Fibroblast of the conjunctiva (primary cell): ENCODE measurements at regions not wholly inside any gene's neighbourhood (a gene's known extent, or its start where the extent isn't known, plus 50 kb on each side); places are given as distances from the start of the nearest gene placed in this dataset.

Source experiments
- DNase-seq: peaks from one replicate; pipeline ENCODE4 v3.0.0-alpha.2; 2010; ENCODE audit warnings: low read depth

- DNase-seq, result no peak
These were observed 882.9 kb downstream of the RPA4 start for GRCh38 chrX:97766501-97767095.

- no peak for DNase-seq
These were observed 903.6 kb downstream of the RPA4 start for GRCh38 chrX:97787311-97787710.

DNA sequence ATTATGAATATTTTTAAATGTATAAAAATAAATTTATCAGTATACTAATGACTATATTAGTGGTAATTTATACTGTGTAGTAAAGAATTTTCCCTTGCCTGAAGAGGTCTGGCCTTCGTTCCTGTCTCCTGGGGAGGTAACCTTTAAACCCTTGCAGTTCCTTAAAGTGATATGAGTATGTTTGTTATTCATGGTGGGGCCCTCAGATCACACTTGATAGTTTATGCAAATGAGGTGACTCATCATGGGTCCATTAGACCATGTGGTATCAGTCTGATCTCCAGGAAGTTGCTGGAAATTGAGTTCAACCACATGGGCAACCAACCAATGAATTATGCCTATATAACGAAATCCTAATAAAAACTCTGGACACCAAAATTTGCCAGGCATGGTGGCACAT, 904.1 kb downstream of the RPA4 start:
- no peak for DNase-seq

DNA sequence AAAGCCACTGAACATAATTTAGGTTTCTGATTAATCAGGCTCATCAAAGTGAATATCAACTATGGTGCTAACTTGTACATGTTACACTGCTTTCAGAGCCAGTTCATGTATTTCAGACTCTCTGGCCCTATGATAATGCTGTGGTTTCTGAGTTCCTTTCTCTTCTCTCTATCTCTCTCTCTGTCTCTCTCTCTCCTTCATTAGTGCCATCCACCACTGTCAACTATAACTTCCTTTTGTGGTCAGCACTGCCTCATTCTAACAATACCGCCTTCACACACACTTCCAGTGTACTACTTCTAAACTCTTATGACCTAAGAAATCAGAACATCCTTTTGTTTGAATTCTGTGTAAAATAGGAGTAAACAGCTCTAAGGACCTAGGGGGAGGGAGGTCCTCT, 907.1 kb downstream of the RPA4 start:
- no peak for DNase-seq

GRCh38 chrX:97797076-97797475, 913.4 kb downstream of the RPA4 start:
- no peak for DNase-seq

DNA sequence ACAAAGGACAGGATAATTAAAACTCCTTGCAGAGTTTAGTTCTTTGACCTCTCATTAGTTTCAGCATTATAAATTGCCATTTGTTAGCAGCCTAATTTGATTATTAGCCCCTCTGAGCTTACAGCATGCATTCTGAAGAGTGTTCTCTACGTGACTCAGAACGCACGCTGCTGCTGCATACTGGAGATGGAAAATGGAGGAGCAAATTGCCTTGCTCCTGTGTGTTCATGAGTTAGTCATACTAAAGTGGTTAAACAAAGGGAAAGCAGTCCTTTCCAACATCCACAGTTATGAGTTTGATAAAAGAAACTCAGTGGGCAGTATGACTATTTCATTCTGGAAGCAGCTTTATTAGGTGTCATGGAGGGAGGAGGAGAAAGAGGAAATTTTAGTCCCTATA, 922.5 kb downstream of the RPA4 start:
- DNase-seq, result no peak

DNA sequence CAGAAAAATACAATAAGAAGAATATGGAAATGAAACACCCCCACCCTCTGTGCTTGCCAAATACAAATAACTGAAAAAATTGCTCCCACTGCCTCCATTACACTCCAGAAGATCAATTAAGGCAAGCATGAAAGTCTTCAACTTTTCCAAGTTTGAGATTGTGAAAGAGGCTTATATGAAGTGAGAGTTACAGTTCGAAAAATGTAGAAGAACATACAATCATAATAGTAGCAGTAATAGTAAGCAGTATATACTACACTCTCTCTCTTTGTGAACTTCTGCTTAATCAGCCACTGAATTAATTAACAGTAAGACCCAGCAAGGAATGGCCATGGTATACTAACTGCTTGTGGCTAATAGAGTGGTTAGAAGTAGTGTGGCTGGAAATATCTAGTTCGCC, 923.2 kb downstream of the RPA4 start:
- no peak for DNase-seq

DNA sequence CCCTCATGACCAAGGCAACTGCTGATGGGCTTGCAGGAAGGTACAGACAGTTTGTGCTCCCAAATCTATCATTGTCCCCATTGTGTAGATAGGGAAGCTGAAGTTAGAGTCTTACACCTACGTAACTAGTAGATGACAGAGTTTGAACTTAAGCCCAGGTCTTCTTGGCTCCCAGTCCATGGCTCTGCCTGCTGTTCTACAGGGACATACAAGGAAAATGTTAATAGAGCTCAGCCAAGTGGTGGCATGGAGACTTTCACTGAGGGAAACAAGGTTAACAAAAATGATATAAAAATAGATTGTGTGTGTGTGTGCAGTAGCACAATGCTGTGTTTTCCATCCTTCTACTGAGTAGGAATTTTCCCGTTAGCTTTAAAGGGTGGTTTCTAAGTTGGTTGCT, 936.5 kb downstream of the RPA4 start:
- no peak for DNase-seq

GRCh38 chrX:97828471-97828870, 944.8 kb downstream of the RPA4 start:
- no peak for DNase-seq

GRCh38 chrX:97835969-97836368, 952.3 kb downstream of the RPA4 start:
- no peak for DNase-seq

DNA sequence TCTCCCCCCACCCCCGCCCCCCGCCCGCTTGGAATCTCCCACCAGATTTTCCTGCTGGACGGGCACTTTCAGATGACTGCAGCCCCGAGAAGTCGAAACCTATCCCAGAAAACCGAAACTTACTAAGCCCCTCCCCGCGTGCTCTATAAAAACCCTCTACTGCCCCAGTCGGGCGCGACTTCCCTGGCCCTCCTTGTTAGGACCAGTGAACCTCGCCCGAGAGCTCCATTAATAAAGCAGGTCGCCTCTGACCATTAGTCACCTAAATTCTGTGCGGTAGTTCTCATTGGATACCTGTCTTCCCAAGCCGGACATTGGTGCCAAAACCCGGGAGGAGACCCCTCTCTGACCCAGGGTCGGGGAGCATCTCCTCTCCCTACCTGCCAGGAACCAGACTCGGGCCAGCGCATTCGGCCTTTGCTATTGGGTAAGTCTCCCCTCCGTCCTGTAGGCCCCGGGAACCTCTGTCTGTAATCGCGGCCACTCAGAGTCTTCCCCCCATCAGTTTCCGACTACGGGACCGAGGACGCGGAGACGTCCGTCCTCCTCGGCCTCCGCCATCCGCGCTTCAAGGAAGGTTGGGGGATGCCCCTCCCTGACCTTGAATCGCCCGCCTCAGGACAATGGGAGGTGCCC, 958.0 kb downstream of the RPA4 start:
- no peak for DNase-seq

DNA sequence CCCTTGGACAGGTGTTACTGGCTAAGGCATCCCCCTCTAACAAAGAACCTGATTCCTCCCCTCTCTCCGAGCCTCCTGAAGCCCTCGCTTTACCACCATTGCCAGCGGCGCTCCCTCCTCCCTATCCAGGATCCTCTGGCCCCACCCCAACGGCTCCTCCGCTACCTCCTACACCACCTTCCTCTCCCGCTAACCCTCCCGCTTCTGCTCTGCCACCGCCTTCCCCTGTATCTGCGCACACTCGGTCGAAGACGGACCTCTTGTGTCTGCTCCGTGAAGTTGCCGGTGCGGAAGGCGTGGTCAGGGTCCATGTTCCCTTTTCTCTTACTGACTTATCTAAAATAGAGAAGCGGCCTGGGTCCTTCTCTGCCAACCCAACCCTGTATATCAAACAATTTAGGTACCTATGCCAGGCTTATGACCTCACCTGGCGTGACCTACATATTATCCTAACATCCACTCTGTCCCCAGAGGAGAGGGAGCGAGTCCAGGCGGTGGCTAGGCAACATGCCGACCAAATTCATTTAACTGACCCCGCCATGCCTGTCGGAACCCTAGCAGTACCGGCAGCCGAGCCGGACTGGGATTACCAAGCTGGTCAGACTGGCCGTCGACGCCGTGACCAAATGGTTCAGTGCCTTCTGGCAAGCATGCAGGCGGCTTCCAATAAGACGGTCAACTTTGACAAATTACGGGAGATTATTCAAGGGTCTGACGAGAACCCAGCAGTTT, 958.9 kb downstream of the RPA4 start:
- no peak for DNase-seq

DNA sequence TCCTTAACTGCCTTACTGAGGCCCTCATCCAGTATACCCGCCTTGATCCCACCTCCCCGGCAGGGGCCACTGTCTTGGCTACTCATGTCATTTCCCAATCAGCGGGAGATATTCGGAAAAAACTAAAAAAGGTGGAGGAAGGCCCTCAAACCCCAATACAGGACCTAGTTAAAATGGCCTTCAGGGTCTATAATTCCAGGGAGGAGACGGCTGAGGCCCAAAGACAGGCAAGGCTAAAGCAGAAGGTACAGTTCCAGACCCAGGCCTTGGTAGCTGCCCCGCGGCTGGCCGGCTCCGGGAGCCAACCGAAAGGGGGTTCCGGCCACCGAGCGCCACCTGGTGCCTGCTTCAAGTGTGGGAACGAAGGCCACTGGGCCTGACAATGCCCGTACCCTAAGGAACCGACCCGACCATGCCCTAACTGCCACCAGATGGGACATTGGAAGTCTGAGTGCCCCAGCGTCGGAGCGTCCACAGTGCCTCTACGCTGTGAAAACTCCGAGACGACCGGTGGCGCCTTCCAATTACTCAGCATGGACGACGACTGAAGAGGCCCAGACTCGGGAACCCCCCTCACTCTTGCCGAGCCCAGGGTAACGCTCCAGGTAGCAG, 959.6 kb downstream of the RPA4 start:
- no peak for DNase-seq

DNA sequence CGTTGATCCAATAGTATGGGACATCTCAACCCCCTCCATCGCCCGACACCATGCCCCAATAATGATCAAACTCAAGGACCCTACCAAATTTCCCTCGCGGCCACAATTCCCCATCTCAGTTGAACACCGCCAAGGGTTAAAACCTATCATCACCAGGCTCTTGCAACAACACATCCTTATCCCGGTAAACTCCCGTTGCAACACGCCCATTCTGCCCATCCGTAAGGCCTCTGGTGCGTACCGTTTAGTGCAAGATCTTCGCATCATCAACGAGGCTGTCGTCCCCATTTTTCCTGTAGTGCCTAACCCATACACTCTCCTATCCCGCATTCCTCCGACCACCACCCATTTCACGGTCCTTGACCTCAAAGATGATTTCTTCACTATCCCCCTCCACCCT, 960.5 kb downstream of the RPA4 start:
- no peak for DNase-seq

GRCh38 chrX:97844943-97845342, 961.2 kb downstream of the RPA4 start:
- DNase-seq, result no peak

DNA sequence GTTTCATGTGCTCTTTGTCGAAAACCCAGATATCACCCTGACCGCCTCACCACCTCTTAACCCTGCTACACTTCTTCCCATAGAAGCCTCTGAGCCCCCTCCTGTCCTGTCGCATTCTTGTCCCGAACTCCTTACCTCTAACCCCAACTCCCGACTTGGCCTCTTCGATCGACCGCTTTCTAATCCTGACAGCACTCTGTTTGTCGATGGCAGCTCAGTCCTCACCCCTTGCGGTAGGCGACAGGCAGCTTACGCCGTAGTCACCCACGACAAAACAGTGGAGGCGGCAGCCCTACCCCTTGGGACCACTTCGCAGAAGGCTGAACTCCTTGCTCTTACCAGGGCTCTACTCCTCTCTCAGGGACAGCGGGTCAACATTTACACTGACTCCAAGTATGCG, 961.7 kb downstream of the RPA4 start:
- no peak for DNase-seq

DNA sequence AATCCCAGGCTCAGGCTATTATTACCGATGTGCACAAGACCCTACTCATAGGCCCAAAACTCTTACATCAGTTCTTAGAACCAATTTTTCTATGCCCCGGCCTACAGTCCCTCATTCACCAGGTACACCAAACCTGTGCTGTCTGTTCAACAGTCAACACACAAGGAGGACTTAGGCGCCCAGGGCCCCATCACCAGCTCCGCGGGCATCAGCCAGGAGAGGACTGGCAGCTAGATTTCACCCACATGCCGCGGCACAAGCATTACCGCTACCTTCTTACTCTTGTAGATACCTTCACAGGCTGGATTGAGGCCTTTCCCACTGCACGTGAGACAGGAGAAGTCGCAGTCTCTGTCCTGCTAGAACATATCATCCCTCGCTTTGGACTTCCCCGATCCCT, 962.5 kb downstream of the RPA4 start:
- DNase-seq, result no peak

- no peak for DNase-seq
These were observed 963.1 kb downstream of the RPA4 start for GRCh38 chrX:97846718-97847237.

DNA sequence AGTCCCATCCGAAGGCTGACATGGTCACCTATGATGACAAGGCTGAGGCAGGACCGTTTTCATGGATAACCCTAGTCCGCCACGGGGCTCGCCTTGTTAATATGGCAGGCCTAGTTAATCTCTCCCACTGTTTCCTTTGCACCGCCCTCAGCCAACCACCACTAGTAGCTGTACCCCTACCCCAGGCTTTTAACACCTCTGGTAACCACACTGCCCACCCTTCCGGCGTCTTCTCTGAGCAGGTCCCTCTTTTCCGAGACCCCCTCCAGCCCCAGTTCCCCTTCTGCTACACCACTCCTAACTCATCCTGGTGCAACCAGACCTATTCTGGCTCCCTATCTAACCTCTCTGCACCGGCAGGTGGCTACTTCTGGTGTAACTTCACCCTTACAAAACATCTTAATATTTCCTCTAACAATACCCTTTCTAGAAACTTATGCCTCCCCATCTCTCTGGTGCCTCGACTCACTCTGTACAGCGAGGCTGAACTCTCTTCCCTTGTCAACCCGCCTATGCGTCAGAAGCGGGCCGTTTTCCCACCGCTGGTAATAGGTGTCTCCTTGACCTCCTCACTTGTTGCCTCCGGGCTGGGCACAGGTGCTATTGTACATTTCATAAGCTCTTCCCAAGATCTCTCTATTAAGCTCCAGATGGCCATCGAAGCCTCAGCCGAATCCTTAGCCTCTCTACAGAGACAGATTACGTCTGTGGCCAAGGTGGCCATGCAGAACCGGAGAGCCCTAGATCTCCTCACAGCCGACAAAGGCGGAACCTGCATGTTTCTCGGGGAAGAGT, 964.4 kb downstream of the RPA4 start:
- DNase-seq, result no peak

DNA sequence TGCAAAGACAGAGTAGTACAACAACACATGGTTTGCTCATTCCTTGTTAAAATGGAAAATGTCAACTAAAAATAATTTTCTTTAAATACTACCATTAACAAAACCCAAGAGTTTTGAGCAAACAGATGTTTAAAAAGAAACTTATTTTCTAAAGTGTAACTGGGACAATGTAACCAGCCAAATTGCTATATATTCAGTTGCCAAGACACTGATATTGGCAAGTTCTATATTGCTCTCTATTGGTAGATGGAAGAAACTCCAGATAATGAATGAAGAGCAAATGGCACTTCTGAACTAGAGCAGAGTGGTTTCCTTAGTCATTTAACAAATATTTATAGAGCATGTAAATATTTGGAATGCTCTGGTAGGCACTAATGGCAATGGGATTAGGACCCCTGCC, 966.2 kb downstream of the RPA4 start:
- DNase-seq, result no peak

- no peak for DNase-seq
These were observed 967.2 kb downstream of the RPA4 start for GRCh38 chrX:97850911-97851310.

- DNase-seq, result no peak
These were observed 970.4 kb downstream of the RPA4 start for GRCh38 chrX:97854086-97854485.
